PC-9 (cell line): ENCODE measurements at regions not wholly inside any gene's neighbourhood (a gene's known extent, or its start where the extent isn't known, plus 50 kb on each side); places are given as distances from the start of the nearest gene placed in this dataset.
"Not testable (repeated sequence)": the region's sequence is repeated elsewhere in the genome, so short reads cannot be mapped to it uniquely, and the experiment has no call there.

Experiments
- CTCF ChIP-seq: fragments of 200-600 bp; sonication (generic); conservative IDR thresholded peaks from 2 replicates; pipeline ENCODE4 v1.6.1; 2017; ENCODE audit warnings: mixed run types, antibody characterized with exemption, mild to moderate bottlenecking, moderate library complexity
- EZH2 ChIP-seq: fragments of 200-600 bp; sonication (generic); IDR thresholded peaks from 2 replicates; pipeline ENCODE4 v1.8.0; 2017; ENCODE audit warnings: antibody characterized with exemption, low read depth

- not testable (repeated sequence) for TF ChIP-seq CTCF, EZH2
Observed at GRCh38 chr4:65223074-65223473, 447.2 kb downstream of the EPHA5 start.
